ENCODE measurements at regions not wholly inside any gene's neighbourhood (a gene's known extent, or its start where the extent isn't known, plus 50 kb on each side); places are given as distances from the start of the nearest gene placed in this dataset.
"Not testable (repeated sequence)": the region's sequence is repeated elsewhere in the genome, so short reads cannot be mapped to it uniquely, and the experiment has no call there.

DNA sequence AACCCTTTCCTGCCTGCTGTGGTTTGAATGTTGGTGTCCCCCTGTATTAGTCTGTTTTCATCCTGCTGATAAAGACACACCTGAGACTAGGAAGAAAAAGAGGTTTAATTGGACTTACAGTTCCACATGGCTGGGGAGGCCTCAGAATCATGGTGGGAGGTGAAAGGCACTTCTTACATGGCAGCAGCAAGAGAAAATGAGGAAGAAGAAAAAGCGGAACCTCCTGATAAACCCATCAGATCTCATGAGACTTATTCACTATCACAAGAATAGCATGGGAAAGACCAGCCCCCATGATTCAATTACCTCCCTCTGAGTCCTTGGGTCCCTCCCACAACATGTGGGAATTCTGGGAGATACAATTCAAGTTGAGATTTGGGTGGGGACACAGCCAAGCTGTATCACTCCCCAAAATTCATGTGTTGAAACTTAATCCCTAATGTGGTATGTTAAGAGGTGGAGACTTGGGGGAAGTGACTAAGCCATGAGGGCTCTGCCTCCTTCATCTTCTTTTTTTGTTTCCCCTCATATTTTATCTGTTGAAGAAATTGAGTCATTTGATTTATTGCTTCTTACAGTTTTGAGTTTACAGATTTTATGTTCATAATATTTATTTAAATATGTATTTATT lies 64.9 kb upstream of the SYNCRIP start:
- DNase-seq, result not testable (repeated sequence)

DNA sequence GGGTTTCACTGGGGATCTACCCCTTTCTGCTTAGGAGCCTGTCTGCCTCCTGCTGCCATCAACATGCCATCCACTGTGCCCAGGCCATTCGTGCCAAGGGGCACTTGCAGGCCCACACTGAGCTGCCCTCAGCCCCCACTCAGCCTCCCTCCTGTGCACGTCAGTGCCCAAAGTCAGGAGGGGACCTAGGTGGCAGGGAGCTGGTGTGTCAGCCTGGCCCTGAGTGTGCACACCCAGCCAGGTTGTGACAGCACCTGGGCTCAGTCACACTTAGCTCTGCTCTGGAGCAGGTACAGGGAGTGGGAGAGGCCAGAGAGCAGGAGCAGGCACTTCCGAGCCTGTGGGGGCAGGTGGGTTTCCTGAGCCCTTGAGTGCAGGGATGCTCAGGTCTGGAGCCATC lies 63.6 kb upstream of the SYNCRIP start:
- DNase-seq, result no peak

DNA sequence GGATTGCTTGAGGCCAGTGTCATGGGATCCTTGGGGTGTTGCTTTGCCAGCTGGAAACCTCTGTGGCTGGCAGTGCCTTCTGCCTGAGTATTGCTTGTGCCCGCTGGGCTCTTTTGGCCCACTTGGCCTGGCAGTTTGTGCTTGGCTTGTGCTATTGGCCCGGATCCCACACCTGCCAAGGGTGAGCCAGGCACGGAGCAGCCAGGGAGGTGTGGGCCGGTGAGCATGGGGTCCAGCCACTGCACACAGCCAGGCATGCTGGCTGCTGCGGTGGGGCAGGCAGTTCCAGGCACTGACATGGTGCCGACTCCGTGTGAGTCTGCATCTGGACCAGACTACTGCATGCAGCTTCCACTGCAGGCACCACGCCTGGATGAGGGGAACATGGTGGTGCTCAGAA lies 62.5 kb upstream of the SYNCRIP start:
- no peak for DNase-seq

DNA sequence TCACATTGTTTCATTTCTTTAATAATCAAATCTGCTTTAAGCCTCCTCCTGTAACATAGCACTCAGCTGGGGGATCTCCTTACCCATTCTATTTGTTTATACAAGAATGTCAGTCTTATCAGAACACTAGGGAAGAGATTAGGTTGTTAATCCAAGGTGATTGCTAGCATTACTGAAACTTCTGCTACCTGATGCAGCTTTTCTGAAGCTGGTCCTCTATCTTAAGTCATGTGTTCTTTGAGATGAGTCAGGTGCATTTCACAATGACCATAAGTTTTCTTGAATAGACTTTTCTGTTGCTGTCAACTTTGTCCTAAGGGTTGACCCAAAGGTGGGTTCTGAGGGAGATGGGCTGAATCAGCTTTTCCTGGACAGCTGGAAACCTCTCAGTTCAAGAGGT lies 60.7 kb upstream of the SYNCRIP start:
- DNase-seq, result no peak

Measured in NCI-H2107 (cell line).